ENCODE measurements at regions not wholly inside any gene's neighbourhood (a gene's known extent, or its start where the extent isn't known, plus 50 kb on each side); places are given as distances from the start of the nearest gene placed in this dataset.

GRCh38 chr7:46009211-46009610, 88.1 kb upstream of the IGFBP3 start:
- TF ChIP-seq, protein P1, sequence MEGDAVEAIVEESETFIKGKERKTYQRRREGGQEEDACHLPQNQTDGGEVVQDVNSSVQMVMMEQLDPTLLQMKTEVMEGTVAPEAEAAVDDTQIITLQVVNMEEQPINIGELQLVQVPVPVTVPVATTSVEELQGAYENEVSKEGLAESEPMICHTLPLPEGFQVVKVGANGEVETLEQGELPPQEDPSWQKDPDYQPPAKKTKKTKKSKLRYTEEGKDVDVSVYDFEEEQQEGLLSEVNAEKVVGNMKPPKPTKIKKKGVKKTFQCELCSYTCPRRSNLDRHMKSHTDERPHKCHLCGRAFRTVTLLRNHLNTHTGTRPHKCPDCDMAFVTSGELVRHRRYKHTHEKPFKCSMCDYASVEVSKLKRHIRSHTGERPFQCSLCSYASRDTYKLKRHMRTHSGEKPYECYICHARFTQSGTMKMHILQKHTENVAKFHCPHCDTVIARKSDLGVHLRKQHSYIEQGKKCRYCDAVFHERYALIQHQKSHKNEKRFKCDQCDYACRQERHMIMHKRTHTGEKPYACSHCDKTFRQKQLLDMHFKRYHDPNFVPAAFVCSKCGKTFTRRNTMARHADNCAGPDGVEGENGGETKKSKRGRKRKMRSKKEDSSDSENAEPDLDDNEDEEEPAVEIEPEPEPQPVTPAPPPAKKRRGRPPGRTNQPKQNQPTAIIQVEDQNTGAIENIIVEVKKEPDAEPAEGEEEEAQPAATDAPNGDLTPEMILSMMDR (IDR thresholded peaks at IDR 0.05), result no peak

- TF ChIP-seq, protein P1 (IDR thresholded peaks at IDR 0.05), result no peak
Measured at GRCh38 chr7:46007990-46008643, 87.0 kb upstream of the IGFBP3 start.

- TF ChIP-seq, protein P1 (IDR thresholded peaks at IDR 0.05), result no peak
Measured at GRCh38 chr7:46007194-46007593, 86.1 kb upstream of the IGFBP3 start.

GRCh38 chr7:46006723-46007122, 85.7 kb upstream of the IGFBP3 start:
- TF ChIP-seq, protein P1 (IDR thresholded peaks at IDR 0.05), result no peak

DNA sequence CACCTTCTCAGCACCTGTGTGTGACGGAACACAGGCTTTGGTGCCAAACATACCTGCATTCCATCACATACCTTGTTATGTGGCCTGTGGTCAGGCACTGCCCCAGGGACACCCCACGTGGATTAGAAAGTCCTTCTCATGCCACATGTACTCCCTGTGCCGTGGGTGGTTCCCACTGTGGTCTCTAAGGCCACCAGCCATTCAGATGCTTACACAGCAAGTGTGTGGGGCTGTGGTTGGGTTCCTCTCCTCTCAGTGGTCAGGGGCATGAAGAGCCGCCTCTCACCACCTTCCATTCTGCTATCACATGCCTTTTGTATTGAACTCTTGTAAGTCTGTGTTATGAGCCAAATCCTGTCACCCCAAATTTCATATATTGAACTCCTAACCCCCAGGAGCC, 85.1 kb upstream of the IGFBP3 start:
- TF ChIP-seq, protein P1 (IDR thresholded peaks at IDR 0.05), result no peak

- TF ChIP-seq, protein P1 (IDR thresholded peaks at IDR 0.05), result no peak
Measured at GRCh38 chr7:46004965-46005364, 83.9 kb upstream of the IGFBP3 start.

DNA sequence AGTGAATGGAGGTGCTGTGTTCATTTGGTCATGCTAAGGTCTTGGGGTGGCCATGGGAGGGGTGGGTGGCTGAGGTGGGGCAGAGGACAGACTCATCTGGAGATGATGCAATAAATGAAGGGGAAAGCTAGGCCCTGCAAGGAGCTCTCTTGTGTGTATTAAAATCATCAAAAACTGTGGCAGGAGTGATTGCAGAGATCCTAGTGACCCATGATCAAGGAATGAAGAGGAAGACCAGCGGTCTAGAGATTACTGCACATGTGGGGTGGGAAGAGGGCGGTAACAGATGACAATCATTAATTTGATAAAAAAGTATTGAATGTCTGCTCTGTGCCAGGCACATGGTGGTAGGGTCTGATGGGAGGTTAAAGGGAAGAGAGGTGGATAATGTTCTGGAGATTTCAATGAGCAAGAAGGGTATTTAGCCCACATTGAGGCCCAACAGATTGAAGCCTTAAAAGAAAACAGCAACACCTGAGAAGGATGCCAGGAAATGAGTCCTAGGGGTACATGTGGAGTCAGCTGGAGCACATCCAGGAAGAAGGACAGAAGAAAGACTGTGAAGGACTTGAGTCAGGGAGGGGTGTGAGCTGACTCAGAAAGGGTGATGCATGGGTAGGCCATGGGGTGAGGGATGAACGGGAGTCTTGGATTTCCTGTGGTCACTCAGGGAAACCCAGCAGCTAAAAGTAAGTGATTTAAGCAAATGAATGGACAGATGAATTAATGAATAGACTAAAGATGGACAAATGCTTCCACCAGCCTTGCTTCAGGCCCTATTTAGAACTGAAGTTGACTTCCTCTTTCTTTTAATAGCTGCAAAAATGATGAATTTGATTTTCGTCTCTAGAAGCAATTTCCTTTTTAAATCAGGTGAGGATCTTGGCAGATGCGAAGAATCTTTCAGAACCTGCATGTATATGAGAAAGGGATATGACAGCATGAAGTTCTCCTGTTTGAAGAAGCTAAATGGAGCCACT, 83.1 kb upstream of the IGFBP3 start:
- TF ChIP-seq, protein P1 (IDR thresholded peaks at IDR 0.05), result no peak

Measured in LNCAP (cell line).